ENCODE measurements at regions not wholly inside any gene's neighbourhood (a gene's known extent, or its start where the extent isn't known, plus 50 kb on each side); places are given as distances from the start of the nearest gene placed in this dataset.
"Not testable (repeated sequence)": the region's sequence is repeated elsewhere in the genome, so short reads cannot be mapped to it uniquely, and the experiment has no call there.

GRCh38 chr6:21791056-21791455 lies 197.5 kb downstream of the SOX4 start:
- H3K36me3 Mint-ChIP-seq: peaks cover 1% of the 10 kb centered on the region
- no peak for DNase-seq (ENCODE audit: low spot score in 2 of 2)
- peaks cover 2% of the 10 kb centered on the region for H3K27me3 Mint-ChIP-seq
- H3K9me3 Mint-ChIP-seq: peaks cover 6% of the 10 kb centered on the region
- no peak for ATAC-seq (ENCODE audit: low read depth)
- H3K27ac Mint-ChIP-seq: no peak overlapping the region
- H3K4me1 Mint-ChIP-seq: no peaks in the 10 kb centered on the region
- H3K4me3 Mint-ChIP-seq: no peak overlapping the region

- H3K9me3 Mint-ChIP-seq: peaks cover 6% of the 10 kb centered on the region
- peaks cover 2% of the 10 kb centered on the region for H3K27me3 Mint-ChIP-seq
- DNase-seq (ENCODE audit: low spot score in 2 of 2) (no peak), ATAC-seq (ENCODE audit: low read depth) (no peak)
- H3K36me3 Mint-ChIP-seq: peaks cover 1% of the 10 kb centered on the region
- H3K4me1 Mint-ChIP-seq: no peaks in the 10 kb centered on the region
- no peak overlapping the region for H3K4me3 Mint-ChIP-seq
- H3K27ac Mint-ChIP-seq: no peak overlapping the region
Observed at GRCh38 chr6:21791581-21791980, 198.0 kb downstream of the SOX4 start.

- peaks cover 2% of the 10 kb centered on the region for H3K27me3 Mint-ChIP-seq
- no peaks in the 10 kb centered on the region for H3K4me1 Mint-ChIP-seq
- ATAC-seq (ENCODE audit: low read depth) (no peak), DNase-seq (ENCODE audit: low spot score in 2 of 2) (no peak)
- peaks cover 6% of the 10 kb centered on the region for H3K9me3 Mint-ChIP-seq
- peaks cover 1% of the 10 kb centered on the region for H3K36me3 Mint-ChIP-seq
- no peak overlapping the region for H3K4me3 Mint-ChIP-seq
- no peak overlapping the region for H3K27ac Mint-ChIP-seq
Observed at GRCh38 chr6:21792177-21792576, 198.6 kb downstream of the SOX4 start.

GRCh38 chr6:21796979-21797378 lies 203.4 kb downstream of the SOX4 start:
- not testable (repeated sequence) for H3K27me3 Mint-ChIP-seq; H3K36me3 Mint-ChIP-seq; H3K9me3 Mint-ChIP-seq; H3K4me3 Mint-ChIP-seq; H3K4me1 Mint-ChIP-seq; H3K27ac Mint-ChIP-seq; DNase-seq (ENCODE audit: low spot score in 2 of 2); ATAC-seq (ENCODE audit: low read depth)

GRCh38 chr6:21798468-21798867 lies 204.9 kb downstream of the SOX4 start:
- DNase-seq (ENCODE audit: low spot score in 2 of 2): no peak
- peaks cover 2% of the 10 kb centered on the region for H3K9me3 Mint-ChIP-seq

GRCh38 chr6:21800330-21800729 lies 206.8 kb downstream of the SOX4 start:
- no peak overlapping the region for H3K27ac Mint-ChIP-seq
- DNase-seq (ENCODE audit: low spot score in 2 of 2) (no peak), ATAC-seq (ENCODE audit: low read depth) (no peak)
- H3K9me3 Mint-ChIP-seq: peaks cover 2% of the 10 kb centered on the region
- no peak overlapping the region for H3K4me3 Mint-ChIP-seq
- H3K27me3 Mint-ChIP-seq: no peaks in the 10 kb centered on the region
- no peaks in the 10 kb centered on the region for H3K36me3 Mint-ChIP-seq
- H3K4me1 Mint-ChIP-seq: no peaks in the 10 kb centered on the region

More at GRCh38 chr6:21798468-21798867, 204.9 kb downstream of the SOX4 start:
- no peak overlapping the region for H3K4me3 Mint-ChIP-seq
- H3K4me1 Mint-ChIP-seq: no peaks in the 10 kb centered on the region
- H3K27ac Mint-ChIP-seq: no peak overlapping the region
- peaks cover 2% of the 10 kb centered on the region for H3K27me3 Mint-ChIP-seq
- no peak for ATAC-seq (ENCODE audit: low read depth)
- H3K36me3 Mint-ChIP-seq: peaks cover 1% of the 10 kb centered on the region

- no peaks in the 10 kb centered on the region for H3K27me3 Mint-ChIP-seq
- peaks cover 2% of the 10 kb centered on the region for H3K9me3 Mint-ChIP-seq
- H3K27ac Mint-ChIP-seq: no peak overlapping the region
- H3K4me1 Mint-ChIP-seq: no peaks in the 10 kb centered on the region
- H3K36me3 Mint-ChIP-seq: no peaks in the 10 kb centered on the region
- no peak for DNase-seq (ENCODE audit: low spot score in 2 of 2)
- ATAC-seq (ENCODE audit: low read depth): no peak
- H3K4me3 Mint-ChIP-seq: no peak overlapping the region
Observed at GRCh38 chr6:21800948-21801438, 207.4 kb downstream of the SOX4 start.

GRCh38 chr6:21801446-21802174 lies 208.1 kb downstream of the SOX4 start:
- H3K9me3 Mint-ChIP-seq: peaks cover 2% of the 10 kb centered on the region
- H3K36me3 Mint-ChIP-seq: no peaks in the 10 kb centered on the region
- no peaks in the 10 kb centered on the region for H3K4me1 Mint-ChIP-seq
- DNase-seq (ENCODE audit: low spot score in 2 of 2) (no peak), ATAC-seq (ENCODE audit: low read depth) (no peak)
- no peak overlapping the region for H3K4me3 Mint-ChIP-seq
- H3K27me3 Mint-ChIP-seq: no peaks in the 10 kb centered on the region
- no peak overlapping the region for H3K27ac Mint-ChIP-seq

GRCh38 chr6:21802175-21802822 lies 208.7 kb downstream of the SOX4 start:
- no peak for ATAC-seq (ENCODE audit: low read depth)
- Mint-ChIP-seq H3K4me1 (no peaks in the 10 kb centered on the region), H3K27ac (no peak overlapping the region), H3K9me3 (peaks cover 2% of the 10 kb centered on the region), H3K36me3 (no peaks in the 10 kb centered on the region), H3K27me3 (no peaks in the 10 kb centered on the region), H3K4me3 (no peak overlapping the region)
- DNase-seq (ENCODE audit: low spot score in 2 of 2): no peak

GRCh38 chr6:21804941-21805610 lies 211.5 kb downstream of the SOX4 start:
- no peak for ATAC-seq (ENCODE audit: low read depth)
- no peaks in the 10 kb centered on the region for H3K36me3 Mint-ChIP-seq
- peaks cover 1% of the 10 kb centered on the region for H3K9me3 Mint-ChIP-seq
- no peaks in the 10 kb centered on the region for H3K4me1 Mint-ChIP-seq
- H3K4me3 Mint-ChIP-seq: no peak overlapping the region
- no peak for DNase-seq (ENCODE audit: low spot score in 2 of 2)
- H3K27ac Mint-ChIP-seq: no peak overlapping the region
- no peaks in the 10 kb centered on the region for H3K27me3 Mint-ChIP-seq

- Mint-ChIP-seq H3K9me3 (peaks cover 1% of the 10 kb centered on the region), H3K4me3 (no peak overlapping the region), H3K36me3 (no peaks in the 10 kb centered on the region), H3K4me1 (no peaks in the 10 kb centered on the region), H3K27ac (no peak overlapping the region), H3K27me3 (no peaks in the 10 kb centered on the region)
- no peak for ATAC-seq (ENCODE audit: low read depth)
- no peak for DNase-seq (ENCODE audit: low spot score in 2 of 2)
Observed at GRCh38 chr6:21807299-21808044, 213.9 kb downstream of the SOX4 start.

GRCh38 chr6:21808045-21808470 lies 214.5 kb downstream of the SOX4 start:
- Mint-ChIP-seq H3K4me1 (no peaks in the 10 kb centered on the region), H3K9me3 (peaks cover 1% of the 10 kb centered on the region), H3K27me3 (no peaks in the 10 kb centered on the region), H3K36me3 (no peaks in the 10 kb centered on the region), H3K27ac (no peak overlapping the region), H3K4me3 (no peak overlapping the region)
- DNase-seq (ENCODE audit: low spot score in 2 of 2) (no peak), ATAC-seq (ENCODE audit: low read depth) (no peak)

- ATAC-seq (ENCODE audit: low read depth) (no peak), DNase-seq (ENCODE audit: low spot score in 2 of 2) (no peak)
- H3K9me3 Mint-ChIP-seq: no peaks in the 10 kb centered on the region
- no peaks in the 10 kb centered on the region for H3K27me3 Mint-ChIP-seq
- no peaks in the 10 kb centered on the region for H3K36me3 Mint-ChIP-seq
- no peak overlapping the region for H3K27ac Mint-ChIP-seq
- H3K4me3 Mint-ChIP-seq: no peak overlapping the region
- no peaks in the 10 kb centered on the region for H3K4me1 Mint-ChIP-seq
Observed at GRCh38 chr6:21808551-21809242, 215.1 kb downstream of the SOX4 start.

Data from memory B cell (primary cell).